ENCODE measurements at regions not wholly inside any gene's neighbourhood (a gene's known extent, or its start where the extent isn't known, plus 50 kb on each side); places are given as distances from the start of the nearest gene placed in this dataset.

DNA sequence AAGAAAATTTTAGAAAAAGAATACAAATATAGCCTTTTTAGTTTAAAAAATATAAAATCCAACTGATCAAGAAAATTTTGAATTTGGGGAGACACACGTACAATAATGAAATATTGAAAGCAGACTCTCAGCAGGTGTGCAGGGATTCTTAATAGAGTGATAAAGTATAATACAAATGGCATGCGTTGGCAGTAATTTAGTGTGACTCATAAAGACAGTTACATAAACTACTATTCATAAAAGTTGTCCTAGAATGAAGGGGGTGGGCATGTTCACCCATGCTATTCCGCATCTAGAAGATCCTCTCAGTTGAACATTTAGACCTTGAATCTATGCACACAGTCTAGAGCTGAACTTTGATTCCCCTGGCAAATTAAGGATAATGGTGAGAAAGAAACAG lies 200.4 kb upstream of the AVPR1A start:
- Histone ChIP-seq H3K27ac (ENCODE audit: insufficient read depth, low read depth, low read length) (no peak overlapping the region), H3K9ac (replicated peaks; ENCODE audit: extremely low read depth, insufficient read depth, low read length) (no peak overlapping the region), H3K9me1 (replicated peaks; ENCODE audit: control insufficient read depth, extremely low read depth, insufficient read depth, low read length) (no peaks in the 10 kb centered on the region), H3K9me3 (replicated peaks; ENCODE audit: control insufficient read depth, insufficient read depth, low read length) (no peaks in the 10 kb centered on the region), H3K4me3 (replicated peaks in 1 of 3; ENCODE audit: insufficient read depth in 1 of 3, low read depth in 1 of 3, low read length in 3 of 3) (no peak overlapping the region), H3K27me3 (ENCODE audit: control insufficient read depth in 2 of 2, insufficient read depth in 2 of 2, low read length in 2 of 2) (peaks cover 0 to 2% of the 10 kb centered on the region in 2 experiments), H3K79me2 (ENCODE audit: control insufficient read depth, insufficient read depth, low read length) (no peaks in the 10 kb centered on the region), H3K36me3 (ENCODE audit: control insufficient read depth in 2 of 2, extremely low read depth in 1 of 2, insufficient read depth in 2 of 2, low read length in 2 of 2) (no peaks in the 10 kb centered on the region), H3K4me1 (ENCODE audit: control insufficient read depth, extremely low read depth, insufficient read depth, low read length) (no peaks in the 10 kb centered on the region), H3K4me2 (ENCODE audit: insufficient read depth, low read length) (no peak overlapping the region), H4K20me1 (replicated peaks; ENCODE audit: control insufficient read depth, extremely low read depth, insufficient read depth, low read length) (no peaks in the 10 kb centered on the region), H2AFZ (ENCODE audit: low read depth, low read length) (no peak overlapping the region)
- no peak for FAIRE-seq
- no TSS peak for BruUV-seq (replicated peaks)
- no peak for DNase-seq (ENCODE audit: low read depth, low spot score)
- TF ChIP-seq, protein P1, sequence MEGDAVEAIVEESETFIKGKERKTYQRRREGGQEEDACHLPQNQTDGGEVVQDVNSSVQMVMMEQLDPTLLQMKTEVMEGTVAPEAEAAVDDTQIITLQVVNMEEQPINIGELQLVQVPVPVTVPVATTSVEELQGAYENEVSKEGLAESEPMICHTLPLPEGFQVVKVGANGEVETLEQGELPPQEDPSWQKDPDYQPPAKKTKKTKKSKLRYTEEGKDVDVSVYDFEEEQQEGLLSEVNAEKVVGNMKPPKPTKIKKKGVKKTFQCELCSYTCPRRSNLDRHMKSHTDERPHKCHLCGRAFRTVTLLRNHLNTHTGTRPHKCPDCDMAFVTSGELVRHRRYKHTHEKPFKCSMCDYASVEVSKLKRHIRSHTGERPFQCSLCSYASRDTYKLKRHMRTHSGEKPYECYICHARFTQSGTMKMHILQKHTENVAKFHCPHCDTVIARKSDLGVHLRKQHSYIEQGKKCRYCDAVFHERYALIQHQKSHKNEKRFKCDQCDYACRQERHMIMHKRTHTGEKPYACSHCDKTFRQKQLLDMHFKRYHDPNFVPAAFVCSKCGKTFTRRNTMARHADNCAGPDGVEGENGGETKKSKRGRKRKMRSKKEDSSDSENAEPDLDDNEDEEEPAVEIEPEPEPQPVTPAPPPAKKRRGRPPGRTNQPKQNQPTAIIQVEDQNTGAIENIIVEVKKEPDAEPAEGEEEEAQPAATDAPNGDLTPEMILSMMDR (IDR thresholded peaks at IDR 0.05; ENCODE audit: extremely low read depth in 1 of 2, insufficient read depth in 1 of 2, low read depth in 1 of 2, low read length in 2 of 2), result no peak
- no peak for TF ChIP-seq FOS (IDR thresholded peaks at IDR 0.05; ENCODE audit: borderline replicate concordance, insufficient read depth, low read length)
- TF ChIP-seq POLR2AphosphoS5 (IDR thresholded peaks at IDR 0.05; ENCODE audit: insufficient read depth, low read depth, low read length), result no peak
- no peak for TF ChIP-seq GATA2 (IDR thresholded peaks at IDR 0.05; ENCODE audit: insufficient read depth, insufficient read length, low read depth, low read length)
- TF ChIP-seq JUN (IDR thresholded peaks at IDR 0.05; ENCODE audit: borderline replicate concordance, insufficient read depth, insufficient read length, low read depth), result no peak
- no peak for TF ChIP-seq EZH2 (IDR thresholded peaks at IDR 0.05; ENCODE audit: borderline replicate concordance, low read depth, low read length, severe bottlenecking)
- TF ChIP-seq, protein P2, sequence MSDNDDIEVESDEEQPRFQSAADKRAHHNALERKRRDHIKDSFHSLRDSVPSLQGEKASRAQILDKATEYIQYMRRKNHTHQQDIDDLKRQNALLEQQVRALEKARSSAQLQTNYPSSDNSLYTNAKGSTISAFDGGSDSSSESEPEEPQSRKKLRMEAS (IDR thresholded peaks at IDR 0.05; ENCODE audit: insufficient read depth, insufficient read length), result no peak
- no peak for TF ChIP-seq POLR2A (IDR thresholded peaks at IDR 0.05; ENCODE audit: low read depth, low read length)
- no peak for TF ChIP-seq MYC (IDR thresholded peaks at IDR 0.05; ENCODE audit: low read depth, low read length)
- intact Hi-C loops (cut with micrococcal nuclease) (no loop called here), dilution Hi-C loops (cut with MboI; ENCODE audit: extremely low pct_ligation_motif_present, low sequenced_read_pairs) (no loop called here)
- ChIA-PET POLR2A (no interaction called here), CTCF (no interaction called here)

Measured in endothelial cell of umbilical vein (primary cell).